ENCODE measurements at regions not wholly inside any gene's neighbourhood (a gene's known extent, or its start where the extent isn't known, plus 50 kb on each side); places are given as distances from the start of the nearest gene placed in this dataset.

- peaks cover 32% of the 10 kb centered on the region for H3K9me3 ChIP-seq (ENCODE audit: low read depth, low read length)
These were observed 108.9 kb upstream of the RESF1 start for GRCh38 chr12:31850268-31850667.

GRCh38 chr12:31849090-31849687, 110.0 kb upstream of the RESF1 start:
- Histone ChIP-seq H3K4me1 (ENCODE audit: insufficient read depth, low read length) (peaks cover 13% of the 10 kb centered on the region), H3K27me3 (ENCODE audit: insufficient read depth, low read length) (no peaks in the 10 kb centered on the region), H3K4me3 (ENCODE audit: low read length) (no peak overlapping the region), H3K9me3 (ENCODE audit: low read depth, low read length) (peaks cover 32% of the 10 kb centered on the region)

More at GRCh38 chr12:31850268-31850667, 108.9 kb upstream of the RESF1 start:
- Histone ChIP-seq H3K4me3 (ENCODE audit: low read length) (no peak overlapping the region), H3K4me1 (ENCODE audit: insufficient read depth, low read length) (peaks cover 23% of the 10 kb centered on the region), H3K27me3 (ENCODE audit: insufficient read depth, low read length) (no peaks in the 10 kb centered on the region)

GRCh38 chr12:31846405-31846804, 112.8 kb upstream of the RESF1 start:
- H3K9me3 ChIP-seq (ENCODE audit: low read depth, low read length) = peaks cover 32% of the 10 kb centered on the region
- no peak overlapping the region for H3K4me3 ChIP-seq (ENCODE audit: low read length)
- H3K4me1 ChIP-seq (ENCODE audit: insufficient read depth, low read length) = no peaks in the 10 kb centered on the region
- H3K27me3 ChIP-seq (ENCODE audit: insufficient read depth, low read length) = no peaks in the 10 kb centered on the region

- H3K9me3 ChIP-seq (ENCODE audit: low read depth, low read length) = peaks cover 27% of the 10 kb centered on the region
- no peaks in the 10 kb centered on the region for H3K27me3 ChIP-seq (ENCODE audit: insufficient read depth, low read length)
- H3K4me1 ChIP-seq (ENCODE audit: insufficient read depth, low read length) = no peaks in the 10 kb centered on the region
- no peak overlapping the region for H3K4me3 ChIP-seq (ENCODE audit: low read length)
These were observed 113.4 kb upstream of the RESF1 start for GRCh38 chr12:31845613-31846322.

- no peaks in the 10 kb centered on the region for H3K4me1 ChIP-seq (ENCODE audit: insufficient read depth, low read length)
- no peaks in the 10 kb centered on the region for H3K27me3 ChIP-seq (ENCODE audit: insufficient read depth, low read length)
- H3K4me3 ChIP-seq (ENCODE audit: low read length) = no peak overlapping the region
- peaks cover 9% of the 10 kb centered on the region for H3K9me3 ChIP-seq (ENCODE audit: low read depth, low read length)
These were observed 114.7 kb upstream of the AMN1 start for GRCh38 chr12:31843398-31844095.

- Histone ChIP-seq H3K9me3 (ENCODE audit: low read depth, low read length) (no peaks in the 10 kb centered on the region), H3K4me1 (ENCODE audit: insufficient read depth, low read length) (peaks cover 34% of the 10 kb centered on the region), H3K27me3 (ENCODE audit: insufficient read depth, low read length) (no peaks in the 10 kb centered on the region), H3K4me3 (ENCODE audit: low read length) (no peak overlapping the region)
These were observed 109.1 kb upstream of the AMN1 start for GRCh38 chr12:31837913-31838312.

- H3K9me3 ChIP-seq (ENCODE audit: low read depth, low read length) = no peaks in the 10 kb centered on the region
- H3K4me3 ChIP-seq (ENCODE audit: low read length) = no peak overlapping the region
- peaks cover 53% of the 10 kb centered on the region for H3K4me1 ChIP-seq (ENCODE audit: insufficient read depth, low read length)
- no peaks in the 10 kb centered on the region for H3K27me3 ChIP-seq (ENCODE audit: insufficient read depth, low read length)
These were observed 106.6 kb upstream of the AMN1 start for GRCh38 chr12:31835276-31835882.

GRCh38 chr12:31834150-31834549, 105.3 kb upstream of the AMN1 start:
- Histone ChIP-seq H3K27me3 (ENCODE audit: insufficient read depth, low read length) (no peaks in the 10 kb centered on the region), H3K4me3 (ENCODE audit: low read length) (no peak overlapping the region), H3K9me3 (ENCODE audit: low read depth, low read length) (no peaks in the 10 kb centered on the region), H3K4me1 (ENCODE audit: insufficient read depth, low read length) (peaks cover 53% of the 10 kb centered on the region)

GRCh38 chr12:31832740-31833729, 104.2 kb upstream of the AMN1 start:
- Histone ChIP-seq H3K4me1 (ENCODE audit: insufficient read depth, low read length) (peaks cover 53% of the 10 kb centered on the region), H3K27me3 (ENCODE audit: insufficient read depth, low read length) (no peaks in the 10 kb centered on the region), H3K4me3 (ENCODE audit: low read length) (no peak overlapping the region), H3K9me3 (ENCODE audit: low read depth, low read length) (no peaks in the 10 kb centered on the region)

- Histone ChIP-seq H3K4me3 (ENCODE audit: low read length) (no peak overlapping the region), H3K4me1 (ENCODE audit: insufficient read depth, low read length) (peaks cover 20% of the 10 kb centered on the region), H3K27me3 (ENCODE audit: insufficient read depth, low read length) (no peaks in the 10 kb centered on the region), H3K9me3 (ENCODE audit: low read depth, low read length) (peaks cover 8% of the 10 kb centered on the region)
These were observed 99.2 kb upstream of the AMN1 start for GRCh38 chr12:31828071-31828470.

- no peak overlapping the region for H3K4me3 ChIP-seq (ENCODE audit: low read length)
- no peaks in the 10 kb centered on the region for H3K4me1 ChIP-seq (ENCODE audit: insufficient read depth, low read length)
- H3K9me3 ChIP-seq (ENCODE audit: low read depth, low read length) = peaks cover 8% of the 10 kb centered on the region
- H3K27me3 ChIP-seq (ENCODE audit: insufficient read depth, low read length) = no peaks in the 10 kb centered on the region
These were observed 93.9 kb upstream of the AMN1 start for GRCh38 chr12:31822761-31823160.

GRCh38 chr12:31821484-31821883, 92.7 kb upstream of the AMN1 start:
- no peaks in the 10 kb centered on the region for H3K27me3 ChIP-seq (ENCODE audit: insufficient read depth, low read length)
- H3K4me3 ChIP-seq (ENCODE audit: low read length) = no peak overlapping the region
- H3K4me1 ChIP-seq (ENCODE audit: insufficient read depth, low read length) = no peaks in the 10 kb centered on the region
- H3K9me3 ChIP-seq (ENCODE audit: low read depth, low read length) = peaks cover 8% of the 10 kb centered on the region

- Histone ChIP-seq H3K9me3 (ENCODE audit: low read depth, low read length) (peaks cover 8% of the 10 kb centered on the region), H3K4me3 (ENCODE audit: low read length) (no peak overlapping the region), H3K27me3 (ENCODE audit: insufficient read depth, low read length) (no peaks in the 10 kb centered on the region), H3K4me1 (ENCODE audit: insufficient read depth, low read length) (no peaks in the 10 kb centered on the region)
These were observed 92.0 kb upstream of the AMN1 start for GRCh38 chr12:31820832-31821231.

- Histone ChIP-seq H3K9me3 (ENCODE audit: low read depth, low read length) (no peaks in the 10 kb centered on the region), H3K4me1 (ENCODE audit: insufficient read depth, low read length) (no peaks in the 10 kb centered on the region), H3K4me3 (ENCODE audit: low read length) (no peak overlapping the region), H3K27me3 (ENCODE audit: insufficient read depth, low read length) (no peaks in the 10 kb centered on the region)
These were observed 90.6 kb upstream of the AMN1 start for GRCh38 chr12:31819427-31819826.
